Liver (tissue), 7 donors: ENCODE measurements at regions not wholly inside any gene's neighbourhood (a gene's known extent, or its start where the extent isn't known, plus 50 kb on each side); places are given as distances from the start of the nearest gene placed in this dataset.

Experiments used
- DNase-seq: peaks from one replicate; pipeline ENCODE4 v3.0.0-alpha.2; 2017; ENCODE audit warnings: low spot score
- H3K27ac ChIP-seq, 2 donors: one replicate each; pipeline ENCODE4 v1.7.0; 2013; ENCODE audit warnings: inconsistent platforms in 2 of 2, low read length in 2 of 2, control low read depth in 1 of 2, low read depth in 1 of 2, mild to moderate bottlenecking in 1 of 2
- H3K27me3 ChIP-seq, 4 donors: one replicate each; pipeline versions ENCODE4 v1.6.1 to v1.7.0; 2013; ENCODE audit warnings: low read length in 3 of 4, inconsistent platforms in 1 of 4, mild to moderate bottlenecking in 1 of 4, moderate library complexity in 1 of 4; ENCODE audit not compliant: control insufficient read depth in 4 of 4, insufficient read depth in 4 of 4
- H3K36me3 ChIP-seq, 4 donors: one replicate each; pipeline versions ENCODE4 v1.6.1 to v1.7.0; 2013; ENCODE audit warnings: low read length in 3 of 4, mild to moderate bottlenecking in 3 of 4, low read depth in 1 of 4, moderate library complexity in 1 of 4; ENCODE audit not compliant: control insufficient read depth in 4 of 4, insufficient read depth in 3 of 4
- H3K4me1 ChIP-seq, 4 donors: one replicate each; pipeline versions ENCODE4 v1.6.1 to v1.7.0; 2013; ENCODE audit warnings: low read length in 3 of 4, mild to moderate bottlenecking in 3 of 4, moderate library complexity in 1 of 4; ENCODE audit not compliant: control insufficient read depth in 4 of 4, insufficient read depth in 4 of 4
- H3K4me3 ChIP-seq, 3 donors: one replicate each; pipeline versions ENCODE4 v1.6.1 to v1.7.0; 2013; ENCODE audit warnings: low read length in 3 of 3, control low read depth in 1 of 3, low read depth in 1 of 3, mild to moderate bottlenecking in 1 of 3
- H3K9ac ChIP-seq, 2 donors: one replicate each; pipeline ENCODE4 v1.7.0; 2013; ENCODE audit warnings: low read length in 2 of 2, mild to moderate bottlenecking in 2 of 2, moderate library complexity in 2 of 2, control low read depth in 1 of 2, low read depth in 1 of 2
- H3K9me3 ChIP-seq, 4 donors: one replicate each; pipeline versions ENCODE4 v1.6.1 to v1.7.0; 2013; ENCODE audit warnings: low read length in 3 of 4; ENCODE audit not compliant: control insufficient read depth in 4 of 4
- EGR1 ChIP-seq, 2 donors: IDR thresholded peaks; 2 replicates each; pipeline ENCODE4 v1.6.1; 2016 to 2018; ENCODE audit warnings: antibody characterized with exemption in 2 of 2, low read depth in 2 of 2
- HNF4A ChIP-seq, 2 donors: conservative IDR thresholded peaks; 2 replicates each; pipeline ENCODE4 v1.6.1; 2016; ENCODE audit warnings: antibody characterized with exemption in 2 of 2, mild to moderate bottlenecking in 2 of 2
- HNF4G ChIP-seq: IDR thresholded peaks from 2 replicates; pipeline ENCODE4 v1.6.1; 2016; ENCODE audit warnings: antibody characterized with exemption
- JUND ChIP-seq, 2 donors: IDR thresholded peaks; 2 replicates each; pipeline ENCODE4 v1.6.1; 2016; ENCODE audit warnings: antibody characterized with exemption in 2 of 2
- MAX ChIP-seq: IDR thresholded peaks from 2 replicates; pipeline ENCODE4 v1.6.1; 2016; ENCODE audit warnings: antibody characterized with exemption
- NR2F2 ChIP-seq: IDR thresholded peaks from 2 replicates; pipeline ENCODE4 v1.6.1; 2016; ENCODE audit warnings: antibody characterized with exemption
- RAD21 ChIP-seq, 2 donors: IDR thresholded peaks; 2 replicates each; pipeline ENCODE4 v1.6.1; 2016; ENCODE audit warnings: antibody characterized with exemption in 2 of 2, mild to moderate bottlenecking in 2 of 2
- SP1 ChIP-seq: IDR thresholded peaks from 2 replicates; pipeline ENCODE4 v1.6.1; 2018; ENCODE audit warnings: antibody characterized with exemption, mild to moderate bottlenecking
- TAF1 ChIP-seq: conservative IDR thresholded peaks from 2 replicates; pipeline ENCODE4 v1.6.1; 2016; ENCODE audit warnings: antibody characterized with exemption, mild to moderate bottlenecking
- YY1 ChIP-seq: IDR thresholded peaks from 2 replicates; pipeline ENCODE4 v1.6.1; 2016; ENCODE audit warnings: antibody characterized with exemption, mild to moderate bottlenecking
- WGBS: extraction: QIAGEN DNeasy Blood & Tissue Kit; methylation state at CpG from one replicate; pipeline ENCODE4 v1.1.7; 2013; 5-methylcytosine and 5-hydroxymethylcytosine counted together
- TF ChIP-seq, protein P1 (sequence below): IDR thresholded peaks from 2 replicates; pipeline ENCODE4 v1.6.1; 2016; ENCODE audit warnings: antibody characterized with exemption, mild to moderate bottlenecking
- donor health status: healthy.
- donor health status: healthy.
- donor health status: healthy.
- donor health status: healthy.

- no peak for TF ChIP-seq NR2F2
- no peak for TF ChIP-seq SP1
- TF ChIP-seq TAF1: no peak
Measured at GRCh38 chr15:36370731-36371112, 208.7 kb upstream of the CDIN1 start (continued).

- Histone ChIP-seq H3K4me3 (no peak overlapping the region), H3K9ac (no peak overlapping the region), H3K36me3 (no peaks in the 10 kb centered on the region), H3K9me3 (no peaks in the 10 kb centered on the region), H3K4me1 (no peaks in the 10 kb centered on the region), H3K27me3 (no peaks in the 10 kb centered on the region), H3K27ac (no peak overlapping the region)
- no peak for DNase-seq
- no peak for TF ChIP-seq MAX
- TF ChIP-seq EGR1 (IDR thresholded peaks at IDR 0.05; ENCODE audit: low read depth in 2 of 2): no peak
- no peak for TF ChIP-seq HNF4A (conservative IDR thresholded peaks at IDR 0.05)
- TF ChIP-seq HNF4G: no peak
- TF ChIP-seq, protein P1, sequence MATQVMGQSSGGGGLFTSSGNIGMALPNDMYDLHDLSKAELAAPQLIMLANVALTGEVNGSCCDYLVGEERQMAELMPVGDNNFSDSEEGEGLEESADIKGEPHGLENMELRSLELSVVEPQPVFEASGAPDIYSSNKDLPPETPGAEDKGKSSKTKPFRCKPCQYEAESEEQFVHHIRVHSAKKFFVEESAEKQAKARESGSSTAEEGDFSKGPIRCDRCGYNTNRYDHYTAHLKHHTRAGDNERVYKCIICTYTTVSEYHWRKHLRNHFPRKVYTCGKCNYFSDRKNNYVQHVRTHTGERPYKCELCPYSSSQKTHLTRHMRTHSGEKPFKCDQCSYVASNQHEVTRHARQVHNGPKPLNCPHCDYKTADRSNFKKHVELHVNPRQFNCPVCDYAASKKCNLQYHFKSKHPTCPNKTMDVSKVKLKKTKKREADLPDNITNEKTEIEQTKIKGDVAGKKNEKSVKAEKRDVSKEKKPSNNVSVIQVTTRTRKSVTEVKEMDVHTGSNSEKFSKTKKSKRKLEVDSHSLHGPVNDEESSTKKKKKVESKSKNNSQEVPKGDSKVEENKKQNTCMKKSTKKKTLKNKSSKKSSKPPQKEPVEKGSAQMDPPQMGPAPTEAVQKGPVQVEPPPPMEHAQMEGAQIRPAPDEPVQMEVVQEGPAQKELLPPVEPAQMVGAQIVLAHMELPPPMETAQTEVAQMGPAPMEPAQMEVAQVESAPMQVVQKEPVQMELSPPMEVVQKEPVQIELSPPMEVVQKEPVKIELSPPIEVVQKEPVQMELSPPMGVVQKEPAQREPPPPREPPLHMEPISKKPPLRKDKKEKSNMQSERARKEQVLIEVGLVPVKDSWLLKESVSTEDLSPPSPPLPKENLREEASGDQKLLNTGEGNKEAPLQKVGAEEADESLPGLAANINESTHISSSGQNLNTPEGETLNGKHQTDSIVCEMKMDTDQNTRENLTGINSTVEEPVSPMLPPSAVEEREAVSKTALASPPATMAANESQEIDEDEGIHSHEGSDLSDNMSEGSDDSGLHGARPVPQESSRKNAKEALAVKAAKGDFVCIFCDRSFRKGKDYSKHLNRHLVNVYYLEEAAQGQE: no peak
Measured at GRCh38 chr15:36371509-36371908, 207.9 kb upstream of the CDIN1 start.

GRCh38 chr15:36372968-36373367 lies 206.5 kb upstream of the CDIN1 start:
- Histone ChIP-seq H3K4me1 (no peaks in the 10 kb centered on the region), H3K36me3 (no peaks in the 10 kb centered on the region), H3K9me3 (no peaks in the 10 kb centered on the region), H3K27me3 (no peaks in the 10 kb centered on the region), H3K4me3 (no peak overlapping the region), H3K27ac (no peak overlapping the region), H3K9ac (no peak overlapping the region)
- WGBS: 66% methylated on average over 2 of the region's 2 CpGs
- DNase-seq: no peak
- TF ChIP-seq, protein P1: no peak
- no peak for TF ChIP-seq TAF1
- no peak for TF ChIP-seq EGR1 (IDR thresholded peaks at IDR 0.05; ENCODE audit: low read depth in 2 of 2)
- TF ChIP-seq YY1: no peak
- no peak for TF ChIP-seq NR2F2
- no peak for TF ChIP-seq RAD21 (IDR thresholded peaks at IDR 0.05)
- TF ChIP-seq HNF4A (conservative IDR thresholded peaks at IDR 0.05): no peak
- TF ChIP-seq HNF4G: no peak
- no peak for TF ChIP-seq JUND (IDR thresholded peaks at IDR 0.05)
